ENCODE measurements at regions not wholly inside any gene's neighbourhood (a gene's known extent, or its start where the extent isn't known, plus 50 kb on each side); places are given as distances from the start of the nearest gene placed in this dataset.

DNA sequence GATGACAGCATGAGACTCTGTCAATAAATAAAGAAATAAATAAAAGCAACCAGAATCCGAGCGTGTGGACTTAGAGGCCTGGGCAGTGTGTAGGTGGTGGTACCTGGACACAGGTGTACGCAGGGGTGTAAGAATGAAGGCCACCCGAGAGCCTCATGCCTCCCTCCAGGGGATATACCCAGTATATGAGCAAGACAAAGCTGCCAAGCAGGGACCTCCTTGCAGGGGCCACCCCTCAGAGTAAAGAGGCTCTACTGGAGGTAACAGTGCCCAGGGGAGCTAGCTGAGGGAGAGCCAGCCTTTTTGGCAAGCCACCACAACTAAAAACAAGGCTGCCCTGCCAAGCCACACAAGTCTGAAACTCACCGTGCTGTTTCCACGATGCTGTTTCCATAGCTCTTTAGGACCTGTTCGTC, 179.2 kb upstream of the RAB4A start:
- H3K4me3 ChIP-seq (ENCODE audit: low read depth, low read length) = no peak overlapping the region
- no peaks in the 10 kb centered on the region for H3K36me3 ChIP-seq
- no peak for DNase-seq
- TF ChIP-seq, protein P1, sequence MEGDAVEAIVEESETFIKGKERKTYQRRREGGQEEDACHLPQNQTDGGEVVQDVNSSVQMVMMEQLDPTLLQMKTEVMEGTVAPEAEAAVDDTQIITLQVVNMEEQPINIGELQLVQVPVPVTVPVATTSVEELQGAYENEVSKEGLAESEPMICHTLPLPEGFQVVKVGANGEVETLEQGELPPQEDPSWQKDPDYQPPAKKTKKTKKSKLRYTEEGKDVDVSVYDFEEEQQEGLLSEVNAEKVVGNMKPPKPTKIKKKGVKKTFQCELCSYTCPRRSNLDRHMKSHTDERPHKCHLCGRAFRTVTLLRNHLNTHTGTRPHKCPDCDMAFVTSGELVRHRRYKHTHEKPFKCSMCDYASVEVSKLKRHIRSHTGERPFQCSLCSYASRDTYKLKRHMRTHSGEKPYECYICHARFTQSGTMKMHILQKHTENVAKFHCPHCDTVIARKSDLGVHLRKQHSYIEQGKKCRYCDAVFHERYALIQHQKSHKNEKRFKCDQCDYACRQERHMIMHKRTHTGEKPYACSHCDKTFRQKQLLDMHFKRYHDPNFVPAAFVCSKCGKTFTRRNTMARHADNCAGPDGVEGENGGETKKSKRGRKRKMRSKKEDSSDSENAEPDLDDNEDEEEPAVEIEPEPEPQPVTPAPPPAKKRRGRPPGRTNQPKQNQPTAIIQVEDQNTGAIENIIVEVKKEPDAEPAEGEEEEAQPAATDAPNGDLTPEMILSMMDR (IDR thresholded peaks at IDR 0.05; ENCODE audit: low read depth, low read length) = no peak
- 0 out of 2 replicates have a peak, but pooled peaks cover 2% of the 10 kb centered on the region for H3K4me1 ChIP-seq
- no peaks in the 10 kb centered on the region for H3K27me3 ChIP-seq
- no peaks in the 10 kb centered on the region for H3K9me3 ChIP-seq

DNA sequence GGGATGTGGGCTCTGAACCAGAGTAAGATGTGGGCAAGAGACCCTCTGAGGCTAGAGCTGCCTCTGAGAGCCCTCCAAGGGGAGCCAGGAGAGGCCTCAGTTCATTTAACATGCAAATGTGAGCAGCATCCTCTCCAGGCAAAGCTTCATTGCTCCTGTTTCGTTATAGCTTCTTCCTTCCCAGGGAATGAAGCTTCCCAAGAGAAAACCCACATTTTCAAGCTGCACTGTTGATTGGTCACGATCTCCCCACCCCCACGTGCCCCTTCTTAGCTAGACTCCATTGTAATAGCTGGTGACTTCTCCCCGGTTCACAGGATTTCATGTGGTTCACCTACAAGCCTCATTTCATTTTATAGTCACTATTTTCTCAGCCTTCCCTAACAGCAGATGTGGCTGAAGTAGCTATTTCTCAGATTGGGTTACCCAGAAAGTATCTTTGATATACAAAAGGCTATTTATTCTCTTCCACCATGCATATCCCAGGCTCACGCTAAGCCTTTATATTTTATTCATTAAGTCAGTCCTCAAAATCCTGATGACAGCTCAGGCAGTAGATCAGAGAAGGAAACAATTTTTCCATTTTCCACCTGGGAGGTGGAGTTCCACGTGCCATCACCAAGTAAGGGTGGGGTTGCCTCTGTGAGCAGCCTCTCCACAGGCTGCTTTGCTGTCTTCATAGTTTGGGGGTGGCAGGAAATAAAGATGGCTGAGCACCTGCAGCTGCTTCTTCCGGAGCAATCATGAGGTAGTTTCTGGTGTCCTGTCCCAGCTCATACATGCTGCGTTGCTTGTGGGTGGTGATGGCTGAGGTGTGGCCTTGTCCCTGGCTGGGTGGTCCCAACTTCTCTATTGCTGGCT, 178.3 kb upstream of the RAB4A start:
- Histone ChIP-seq H3K36me3 (no peaks in the 10 kb centered on the region), H3K4me1 (0 out of 2 replicates have a peak, but pooled peaks cover 2% of the 10 kb centered on the region), H3K27me3 (no peaks in the 10 kb centered on the region), H3K9me3 (no peaks in the 10 kb centered on the region), H3K4me3 (ENCODE audit: low read depth, low read length) (no peak overlapping the region)
- TF ChIP-seq, protein P1 (IDR thresholded peaks at IDR 0.05; ENCODE audit: low read depth, low read length) = no peak
- no peak for DNase-seq

DNA sequence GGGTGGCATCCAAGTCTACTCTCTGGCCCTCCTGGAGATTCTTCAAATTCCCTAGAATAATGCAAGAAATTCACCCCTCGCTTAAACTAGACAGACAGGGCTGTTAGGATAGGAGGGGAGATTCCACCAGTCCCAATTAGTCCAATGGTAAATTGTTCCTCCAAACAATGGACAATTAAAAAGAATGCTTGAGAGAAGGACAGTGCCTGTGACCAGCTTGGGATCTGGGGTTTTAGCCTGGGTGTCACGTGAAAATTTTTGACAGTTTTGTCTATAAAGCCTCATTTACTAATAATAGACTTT, 177.7 kb upstream of the RAB4A start:
- Histone ChIP-seq H3K27me3 (no peaks in the 10 kb centered on the region), H3K36me3 (no peaks in the 10 kb centered on the region), H3K4me1 (0 out of 2 replicates have a peak, but pooled peaks cover 2% of the 10 kb centered on the region), H3K4me3 (ENCODE audit: low read depth, low read length) (no peak overlapping the region), H3K9me3 (no peaks in the 10 kb centered on the region)
- TF ChIP-seq, protein P1 (IDR thresholded peaks at IDR 0.05; ENCODE audit: low read depth, low read length) = no peak
- no peak for DNase-seq

DNA sequence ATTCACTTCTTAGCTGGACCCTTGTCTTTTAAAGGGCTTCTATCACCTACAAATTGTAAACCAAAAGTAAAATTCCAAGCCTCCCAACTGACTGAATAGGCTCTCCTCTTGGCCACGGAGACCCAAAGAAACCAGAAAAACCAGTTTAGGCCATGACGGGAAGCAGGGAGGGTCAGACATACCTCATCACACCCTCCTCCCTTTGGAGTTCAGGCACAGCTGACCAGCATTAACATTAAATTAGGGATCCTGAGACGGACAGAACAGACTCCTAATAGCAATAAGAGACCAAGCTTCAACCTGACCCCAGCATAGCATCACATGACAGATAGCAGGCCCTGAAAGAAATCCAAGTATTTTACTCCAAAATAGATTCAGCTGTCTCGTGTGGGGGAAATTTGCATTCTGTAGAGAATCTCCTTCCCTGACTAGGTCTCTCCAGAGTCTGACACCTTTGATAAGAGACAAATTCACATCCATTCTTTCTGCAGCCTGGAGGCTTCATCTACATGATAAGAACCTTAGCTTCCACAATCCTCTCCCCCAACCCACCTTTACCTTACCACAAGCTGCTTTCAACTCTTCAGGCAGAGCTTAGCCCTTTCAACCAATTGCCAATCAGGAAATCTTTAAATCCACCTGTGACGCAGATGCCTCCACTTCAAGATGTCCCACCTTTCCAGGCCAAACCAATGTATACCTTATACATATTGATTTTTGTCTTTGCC, 177.1 kb upstream of the RAB4A start:
- no peaks in the 10 kb centered on the region for H3K36me3 ChIP-seq
- H3K4me3 ChIP-seq (ENCODE audit: low read depth, low read length) = no peak overlapping the region
- H3K27me3 ChIP-seq = no peaks in the 10 kb centered on the region
- no peak for DNase-seq
- TF ChIP-seq, protein P1 (IDR thresholded peaks at IDR 0.05; ENCODE audit: low read depth, low read length) = no peak
- H3K4me1 ChIP-seq = 0 out of 2 replicates have a peak, but pooled peaks cover 2% of the 10 kb centered on the region
- no peaks in the 10 kb centered on the region for H3K9me3 ChIP-seq

DNA sequence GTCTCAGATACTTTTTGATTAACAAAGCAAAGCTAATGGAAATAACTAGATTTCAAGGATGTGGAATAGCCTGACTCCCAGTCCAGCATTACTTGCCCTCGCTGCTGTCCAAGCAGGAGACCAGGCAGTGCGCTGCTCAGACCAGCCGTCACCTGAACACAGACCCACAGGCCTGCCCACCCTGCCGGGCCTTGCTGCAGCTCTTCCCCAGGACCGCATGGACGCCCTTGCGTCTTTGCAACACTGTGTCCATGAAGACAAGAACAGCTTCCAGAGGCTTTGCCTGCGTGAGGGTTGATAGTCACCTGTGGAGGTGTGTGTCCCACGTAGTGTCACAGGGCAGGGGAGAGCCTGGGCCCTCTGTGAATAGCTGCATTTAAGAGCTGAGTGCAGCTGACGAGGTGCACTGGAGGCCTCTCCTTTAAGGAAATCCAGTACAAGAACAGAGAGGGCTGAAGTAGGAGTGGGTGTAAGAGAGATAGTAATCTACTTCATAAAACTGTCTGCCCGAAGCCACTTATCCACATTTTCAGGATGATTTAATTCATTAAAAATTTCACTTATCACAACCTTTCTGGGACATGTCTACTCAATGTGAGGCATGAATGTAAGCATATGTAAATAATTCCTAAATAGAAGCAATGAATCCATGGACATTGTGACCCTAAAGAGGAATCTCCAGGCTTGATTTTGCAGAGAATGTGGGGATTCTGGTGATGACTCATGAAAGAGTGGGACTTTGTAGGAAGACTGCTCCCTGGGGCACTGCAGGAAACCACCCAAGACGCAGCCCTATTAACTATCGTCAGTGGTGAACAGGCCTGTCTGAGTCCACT, 176.2 kb upstream of the RAB4A start:
- H3K4me3 ChIP-seq (ENCODE audit: low read depth, low read length) = no peak overlapping the region
- H3K27me3 ChIP-seq = no peaks in the 10 kb centered on the region
- H3K4me1 ChIP-seq = 0 out of 2 replicates have a peak, but pooled peaks cover 2% of the 10 kb centered on the region
- no peaks in the 10 kb centered on the region for H3K9me3 ChIP-seq
- H3K36me3 ChIP-seq = no peaks in the 10 kb centered on the region
- peak; percentile 22 for DNase-seq
- TF ChIP-seq, protein P1 (IDR thresholded peaks at IDR 0.05; ENCODE audit: low read depth, low read length) = no peak

Data from BE2C (cell line).